Stimulated activated CD4-positive, alpha-beta T cell treated with anti-CD3 and anti-CD28 coated beads, Interleukin-4, amount 100 ng/mL, for 48 hours (primary cell): ENCODE measurements at regions not wholly inside any gene's neighbourhood (a gene's known extent, or its start where the extent isn't known, plus 50 kb on each side); places are given as distances from the start of the nearest gene placed in this dataset.
"Not testable (repeated sequence)": the region's sequence is repeated elsewhere in the genome, so short reads cannot be mapped to it uniquely, and the experiment has no call there.

Experiments
- DNase-seq, 2 donors: peaks; one replicate each; pipeline ENCODE4 v3.0.0-alpha.2; 2020; ENCODE audit warnings: low read depth in 2 of 2

- no peak for DNase-seq
These were observed 649.6 kb downstream of the SPRY1 start for GRCh38 chr4:124046190-124046589.

- no peak for DNase-seq
These were observed 657.4 kb downstream of the SPRY1 start for GRCh38 chr4:124053872-124054538.

- no peak for DNase-seq
These were observed 657.2 kb downstream of the ANKRD50 start for GRCh38 chr4:124055336-124055735.

GRCh38 chr4:124055896-124056295 is 656.6 kb downstream of the ANKRD50 start:
- DNase-seq: no peak

GRCh38 chr4:124060261-124060918 is 652.1 kb downstream of the ANKRD50 start:
- DNase-seq: no peak

- no peak for DNase-seq
These were observed 651.1 kb downstream of the ANKRD50 start for GRCh38 chr4:124061413-124061812.

- no peak for DNase-seq
These were observed 647.1 kb downstream of the ANKRD50 start for GRCh38 chr4:124065422-124065821.

- DNase-seq: no peak
These were observed 646.6 kb downstream of the ANKRD50 start for GRCh38 chr4:124065936-124066335.

GRCh38 chr4:124066595-124066994 is 645.9 kb downstream of the ANKRD50 start:
- DNase-seq: no peak

GRCh38 chr4:124067046-124067445 is 645.5 kb downstream of the ANKRD50 start:
- no peak for DNase-seq

- DNase-seq: no peak
These were observed 641.6 kb downstream of the ANKRD50 start for GRCh38 chr4:124070688-124071484.

- DNase-seq: not testable (repeated sequence)
These were observed 637.3 kb downstream of the ANKRD50 start for GRCh38 chr4:124075276-124075675.

GRCh38 chr4:124079174-124079780 is 633.3 kb downstream of the ANKRD50 start:
- no peak for DNase-seq

- DNase-seq: no peak
These were observed 628.8 kb downstream of the ANKRD50 start for GRCh38 chr4:124083711-124084110.

- DNase-seq: no peak
These were observed 626.9 kb downstream of the ANKRD50 start for GRCh38 chr4:124085561-124086180.

- DNase-seq: no peak
These were observed 622.5 kb downstream of the ANKRD50 start for GRCh38 chr4:124090021-124090420.

- DNase-seq: no peak
These were observed 620.4 kb downstream of the ANKRD50 start for GRCh38 chr4:124092101-124092500.

- DNase-seq: no peak
These were observed 620.0 kb downstream of the ANKRD50 start for GRCh38 chr4:124092541-124092984.

GRCh38 chr4:124095621-124096020 is 616.9 kb downstream of the ANKRD50 start:
- no peak for DNase-seq

GRCh38 chr4:124096290-124096689 is 616.2 kb downstream of the ANKRD50 start:
- no peak for DNase-seq

- DNase-seq: no peak
These were observed 615.1 kb downstream of the ANKRD50 start for GRCh38 chr4:124097447-124097846.

- DNase-seq: no peak
These were observed 608.4 kb downstream of the ANKRD50 start for GRCh38 chr4:124104101-124104500.
